DMS53 treated with DMSO at 0.1 percent for 48 hours (cell line): ENCODE measurements at regions not wholly inside any gene's neighbourhood (a gene's known extent, or its start where the extent isn't known, plus 50 kb on each side); places are given as distances from the start of the nearest gene placed in this dataset.

Source experiments
- DNase-seq: peaks from one replicate; lab custom pipeline; 2025; ENCODE audit not compliant: unreplicated experiment; lab: John Stamatoyannopoulos, UW

- peak; percentile 51 for DNase-seq
These were observed 229.1 kb upstream of the FSTL5 start for GRCh38 chr4:162392946-162393345.

GRCh38 chr4:162366146-162366545 is 202.3 kb upstream of the FSTL5 start:
- DNase-seq: no peak

GRCh38 chr4:162364651-162365050 is 200.9 kb upstream of the FSTL5 start:
- peak; percentile 13 for DNase-seq

GRCh38 chr4:162360369-162361149 is 196.8 kb upstream of the FSTL5 start:
- no peak for DNase-seq

GRCh38 chr4:162356181-162356580 is 192.4 kb upstream of the FSTL5 start:
- DNase-seq: no peak

- DNase-seq: no peak
These were observed 188.8 kb upstream of the FSTL5 start for GRCh38 chr4:162352580-162353107.

- peak; percentile 91 for DNase-seq
These were observed 186.5 kb upstream of the FSTL5 start for GRCh38 chr4:162350331-162350730.

GRCh38 chr4:162349395-162349794 is 185.6 kb upstream of the FSTL5 start:
- no peak for DNase-seq

- DNase-seq: no peak
These were observed 184.0 kb upstream of the FSTL5 start for GRCh38 chr4:162347842-162348213.

GRCh38 chr4:162347156-162347841 is 183.5 kb upstream of the FSTL5 start:
- DNase-seq: no peak

GRCh38 chr4:162343967-162344366 is 180.2 kb upstream of the FSTL5 start:
- DNase-seq: no peak

GRCh38 chr4:162341533-162341932 is 177.7 kb upstream of the FSTL5 start:
- DNase-seq: peak; percentile 54

GRCh38 chr4:162323919-162324318 is 160.1 kb upstream of the FSTL5 start:
- DNase-seq: no peak

- DNase-seq: no peak
These were observed 158.3 kb upstream of the FSTL5 start for GRCh38 chr4:162322054-162322453.

- DNase-seq: no peak
These were observed 122.0 kb upstream of the FSTL5 start for GRCh38 chr4:162285753-162286152.

- DNase-seq: no peak
These were observed 118.9 kb upstream of the FSTL5 start for GRCh38 chr4:162282684-162283083.

GRCh38 chr4:162274354-162274753 is 110.6 kb upstream of the FSTL5 start:
- DNase-seq: no peak

- DNase-seq: no peak
These were observed 108.4 kb upstream of the FSTL5 start for GRCh38 chr4:162272215-162272614.

GRCh38 chr4:162268911-162269310 is 105.1 kb upstream of the FSTL5 start:
- DNase-seq: no peak

GRCh38 chr4:162265802-162266201 is 102.0 kb upstream of the FSTL5 start:
- no peak for DNase-seq

- DNase-seq: no peak
These were observed 81.3 kb upstream of the FSTL5 start for GRCh38 chr4:162245051-162245450.

GRCh38 chr4:162241857-162242256 is 78.1 kb upstream of the FSTL5 start:
- no peak for DNase-seq
